ENCODE measurements at regions not wholly inside any gene's neighbourhood (a gene's known extent, or its start where the extent isn't known, plus 50 kb on each side); places are given as distances from the start of the nearest gene placed in this dataset.

GRCh38 chr22:17318817-17319216, 50.4 kb upstream of the CECR2 start:
- TF ChIP-seq ATF7 (IDR thresholded peaks at IDR 0.05; ENCODE audit: low read depth) (no peak), ZNF207 (IDR thresholded peaks at IDR 0.05; ENCODE audit: borderline replicate concordance) (no peak), CEBPZ (IDR thresholded peaks at IDR 0.05; ENCODE audit: low read depth, low read length) (no peak), PKNOX1 (IDR thresholded peaks at IDR 0.05) (no peak)

All from GM12878 (cell line).